Kidney capillary endothelial cell (primary cell): ENCODE measurements at regions not wholly inside any gene's neighbourhood (a gene's known extent, or its start where the extent isn't known, plus 50 kb on each side); places are given as distances from the start of the nearest gene placed in this dataset.
"Not testable (repeated sequence)": the region's sequence is repeated elsewhere in the genome, so short reads cannot be mapped to it uniquely, and the experiment has no call there.

Experiments
- DNase-seq: peaks from one replicate; pipeline ENCODE4 v3.0.0-alpha.2; 2018; ENCODE audit warnings: low spot score

- DNase-seq = no peak
Measured at GRCh38 chr10:93221171-93221496, 147.4 kb downstream of the CYP26A1 start.

DNA sequence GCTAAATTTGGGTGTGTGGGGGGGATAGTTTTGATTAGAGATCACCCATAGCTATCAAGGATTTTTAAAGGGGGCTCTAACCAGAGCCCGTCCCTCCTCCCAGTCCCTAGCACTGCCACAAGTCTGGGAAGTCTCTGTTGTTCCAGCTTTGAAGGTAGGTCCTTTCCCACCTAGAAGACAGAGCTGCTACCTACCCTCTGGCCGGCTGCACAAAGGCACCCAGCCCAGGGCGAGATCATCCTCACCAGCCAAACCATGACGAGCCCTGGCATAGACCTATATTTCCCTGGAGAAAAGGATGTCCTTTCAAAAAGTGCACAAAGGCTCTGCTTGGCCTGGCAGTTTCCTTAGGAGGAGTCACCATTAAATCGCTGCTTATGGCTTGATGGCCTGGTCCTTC is 147.8 kb downstream of the CYP26A1 start:
- no peak for DNase-seq

DNA sequence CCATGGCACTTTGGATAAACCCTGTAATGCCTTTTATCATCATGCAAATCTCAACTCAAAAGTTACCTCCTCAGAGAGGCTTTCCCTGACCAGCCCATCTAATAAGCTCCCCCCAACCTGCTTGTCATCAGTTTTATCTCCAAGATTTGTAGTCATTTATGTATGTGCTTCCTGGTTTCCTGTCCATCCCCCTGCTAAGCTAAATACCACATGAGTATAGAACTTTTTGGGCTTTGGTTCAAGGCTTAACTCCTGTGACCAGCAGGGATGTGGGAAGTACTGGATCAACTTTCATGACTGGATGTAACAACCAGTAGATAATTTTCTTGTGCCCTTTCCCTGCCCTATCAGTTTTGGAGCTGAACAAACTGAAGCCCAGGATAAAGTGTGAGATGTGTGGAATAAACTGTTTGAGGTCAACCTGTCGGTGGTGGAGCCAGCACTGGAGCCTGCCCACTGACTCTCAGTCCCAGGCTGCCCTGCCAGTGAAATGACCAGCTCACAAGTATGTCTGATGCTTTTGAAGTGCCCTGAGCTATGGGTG is 148.6 kb downstream of the CYP26A1 start:
- no peak for DNase-seq

DNA sequence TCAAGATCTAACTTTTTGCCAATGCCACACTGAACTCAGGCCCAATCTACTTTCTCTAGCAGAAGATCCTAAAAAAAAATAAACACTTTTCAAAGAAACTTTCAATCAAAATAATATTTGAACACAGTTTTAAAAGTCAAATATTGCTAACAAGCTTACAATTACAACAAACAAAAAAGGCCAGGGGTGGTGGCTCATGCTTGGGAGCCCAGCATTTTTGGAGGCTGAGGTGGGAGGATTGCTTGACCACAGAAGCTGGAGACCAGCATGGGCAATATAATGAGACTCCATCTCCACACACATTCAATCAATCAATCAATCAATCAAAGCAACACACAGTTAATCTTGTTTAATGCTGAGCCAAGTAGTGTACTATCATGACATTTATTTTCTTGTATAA is 149.2 kb downstream of the CYP26A1 start:
- no peak for DNase-seq

GRCh38 chr10:93223336-93223735 is 149.6 kb downstream of the CYP26A1 start:
- no peak for DNase-seq

DNA sequence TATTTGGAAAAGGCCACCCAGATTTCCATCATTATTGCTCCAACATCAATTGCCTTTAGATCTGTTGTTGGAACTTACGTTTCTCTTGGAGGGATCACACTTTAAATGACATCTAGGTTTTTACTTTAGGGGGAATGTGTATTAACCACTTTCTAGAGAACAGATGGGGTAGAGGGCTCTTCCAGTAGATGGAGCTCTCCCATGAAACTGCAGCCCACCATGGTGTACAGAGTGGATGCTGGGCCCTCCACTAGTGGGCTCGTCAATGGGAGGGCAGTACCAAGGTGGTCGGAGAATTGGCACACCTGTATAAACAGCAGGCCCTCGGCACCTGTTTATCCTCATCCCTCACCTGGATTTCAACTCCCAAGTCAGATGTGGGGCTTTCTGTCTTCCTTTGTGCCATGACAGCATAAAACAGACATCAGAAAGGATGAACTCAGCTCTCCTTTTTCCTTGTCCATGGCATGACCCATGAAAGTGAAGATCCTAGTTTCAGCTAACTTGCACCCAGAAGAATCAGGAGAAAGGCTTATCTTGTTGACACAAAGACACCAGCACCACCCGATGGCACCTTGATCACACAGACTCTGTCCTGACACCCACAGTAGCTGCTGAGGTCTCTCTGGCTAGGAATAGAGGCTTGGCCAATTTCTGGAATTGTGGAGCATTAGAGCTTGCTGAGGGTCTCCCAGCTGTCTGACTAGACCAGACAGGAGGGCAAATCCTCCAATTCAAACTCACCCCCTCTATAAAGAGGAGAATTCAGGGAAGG is 150.5 kb downstream of the CYP26A1 start:
- DNase-seq = no peak

DNA sequence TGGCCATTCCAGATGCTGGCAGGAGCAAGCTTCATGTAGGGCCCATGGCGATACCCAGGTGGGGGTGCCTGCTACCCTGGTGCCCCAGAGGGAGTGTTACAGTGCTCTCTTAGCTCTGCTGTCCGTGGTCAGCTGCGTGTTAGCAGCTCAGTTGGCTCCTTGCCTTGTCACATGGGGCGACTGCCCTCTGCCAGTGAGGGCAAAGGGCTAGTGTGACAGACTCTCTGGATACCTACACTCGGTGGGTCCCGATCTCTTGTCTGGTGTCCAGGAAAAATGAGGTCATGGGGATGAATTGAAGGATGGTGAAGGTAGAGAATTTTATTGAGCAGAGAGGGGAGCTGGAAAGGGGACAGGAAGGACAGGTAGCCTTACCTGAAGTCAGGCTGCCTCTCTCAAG is 152.2 kb downstream of the CYP26A1 start:
- DNase-seq = no peak

- DNase-seq = no peak
Measured at GRCh38 chr10:93226619-93227018, 152.9 kb downstream of the CYP26A1 start.

GRCh38 chr10:93230596-93230995 is 156.9 kb downstream of the CYP26A1 start:
- DNase-seq = not testable (repeated sequence)

GRCh38 chr10:93232159-93232558 is 158.5 kb downstream of the CYP26A1 start:
- not testable (repeated sequence) for DNase-seq

DNA sequence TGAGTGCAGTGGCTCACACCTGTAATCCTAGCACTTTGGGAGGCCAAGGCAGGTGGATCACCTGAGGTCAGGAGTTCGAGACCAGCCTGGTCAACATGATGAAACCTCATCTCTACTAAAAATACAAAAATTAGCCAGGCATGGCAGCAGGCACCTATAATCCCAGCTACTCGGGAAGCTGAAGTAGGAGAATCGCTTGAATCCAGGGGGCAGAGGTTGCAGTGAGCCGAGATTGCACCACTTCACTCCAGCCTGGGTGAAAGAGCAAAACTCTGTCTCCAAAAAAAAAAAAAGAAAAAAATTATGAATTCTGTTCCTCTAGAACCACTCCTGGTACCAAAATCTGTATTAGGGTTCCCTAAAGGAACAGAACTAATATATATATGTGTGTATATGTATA is 161.2 kb downstream of the CYP26A1 start:
- DNase-seq = not testable (repeated sequence)

GRCh38 chr10:93235686-93236085 is 162.0 kb downstream of the CYP26A1 start:
- DNase-seq = no peak

DNA sequence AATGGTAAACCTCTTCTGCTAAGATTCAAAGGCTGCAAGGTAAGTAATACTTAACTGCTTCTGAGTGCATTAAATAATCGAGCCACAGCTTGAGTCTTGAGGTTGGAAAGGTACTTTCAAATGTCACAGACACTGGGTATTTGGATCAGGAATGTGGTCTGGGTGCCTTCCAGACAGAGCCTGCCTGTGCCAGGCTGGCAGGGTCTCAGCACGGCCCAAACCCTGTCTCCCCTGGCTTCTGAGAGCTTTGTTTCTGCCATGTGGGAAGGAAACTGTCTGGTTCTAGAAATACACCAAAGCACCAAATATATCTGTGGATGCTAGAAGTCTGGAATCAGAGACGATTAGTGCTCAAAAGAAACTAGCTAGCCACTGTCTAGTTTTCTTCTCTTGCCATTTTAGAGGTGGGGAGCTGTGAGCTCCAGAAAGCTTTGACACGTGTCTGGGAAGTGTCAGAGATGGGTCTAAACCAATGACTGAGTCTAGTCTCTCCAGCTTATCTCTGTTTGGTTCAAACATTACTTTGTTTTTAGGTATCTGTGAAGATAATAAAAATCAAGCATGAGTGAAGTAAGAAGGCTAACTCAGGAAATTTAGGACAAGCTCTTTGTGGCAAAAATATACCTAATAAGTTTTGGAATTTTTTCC is 162.8 kb downstream of the CYP26A1 start:
- DNase-seq = no peak

DNA sequence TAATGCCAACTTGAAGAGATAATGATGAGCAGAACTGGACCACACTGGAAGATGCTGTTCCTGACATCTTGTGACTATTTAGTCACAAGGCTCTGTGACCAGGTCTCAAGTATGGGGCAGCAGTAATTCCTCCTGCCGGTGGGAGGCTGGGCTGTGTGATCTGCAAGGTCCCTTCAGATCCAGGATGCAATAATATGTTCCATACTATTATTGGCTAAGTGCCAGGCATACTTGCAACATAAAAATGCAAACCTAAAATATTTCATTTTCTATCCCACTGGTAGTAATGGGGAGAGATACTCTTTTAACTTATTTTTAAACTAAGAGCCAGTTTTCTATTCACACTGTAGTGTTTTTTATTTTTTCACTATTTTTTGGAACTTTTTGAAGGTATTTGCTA is 171.5 kb downstream of the CYP26A1 start:
- DNase-seq = no peak

DNA sequence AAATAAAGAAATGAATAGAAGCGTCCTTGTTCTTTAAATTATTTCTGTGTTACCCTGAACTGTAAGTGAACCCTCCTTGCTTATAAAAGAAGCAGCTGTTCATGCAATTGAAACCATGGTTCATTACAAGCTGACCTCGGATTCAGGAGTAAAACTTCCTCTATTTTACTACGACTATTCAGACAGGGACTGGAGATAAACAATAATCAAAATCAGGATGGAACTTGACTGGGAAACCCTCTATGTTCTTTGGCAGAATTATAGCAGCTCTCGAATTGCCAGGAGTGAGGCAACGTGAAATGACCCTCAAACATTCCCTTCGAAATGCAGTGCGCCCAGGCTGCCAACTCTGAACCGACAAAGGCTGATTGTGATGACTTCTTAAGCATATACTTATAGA is 172.1 kb downstream of the CYP26A1 start:
- DNase-seq = no peak

- DNase-seq = no peak
Measured at GRCh38 chr10:93248583-93249227, 175.0 kb downstream of the CYP26A1 start.

GRCh38 chr10:93250010-93250409 is 176.3 kb downstream of the CYP26A1 start:
- no peak for DNase-seq

- DNase-seq = no peak
Measured at GRCh38 chr10:93254180-93254853, 180.6 kb downstream of the CYP26A1 start.

- DNase-seq = no peak
Measured at GRCh38 chr10:93255546-93255945, 181.9 kb downstream of the CYP26A1 start.
